Natural killer cell (primary cell): ENCODE measurements at regions not wholly inside any gene's neighbourhood (a gene's known extent, or its start where the extent isn't known, plus 50 kb on each side); places are given as distances from the start of the nearest gene placed in this dataset.

ENCODE experiments used
- ATAC-seq, 3 donors: fragments of 150-1000 bp in 2 of 3; fragments of 200-7000 bp in 1 of 3; cut with Tn5 transposase; 1 replicate in 1 of 3; 2 replicates in 2 of 3; pipeline ENCODE4 v1.10.0; 2021; ENCODE audit warnings: mild to moderate bottlenecking in 2 of 3, moderate library complexity in 2 of 3
- DNase-seq, 2 donors: peaks; one replicate each; pipeline versions ENCODE4 v3.0.0 to v3.0.0-alpha.2; 2013 to 2021; ENCODE audit warnings: mixed read lengths in 1 of 2
- H3K27ac ChIP-seq: one replicate; pipeline ENCODE4 v1.5.1; 2013; ENCODE audit warnings: mild to moderate bottlenecking, low read length
- H3K27me3 ChIP-seq: one replicate; pipeline ENCODE4 v1.6.1; 2013; ENCODE audit warnings: low read length; ENCODE audit not compliant: control insufficient read depth, insufficient read depth
- H3K36me3 ChIP-seq: one replicate; pipeline ENCODE4 v1.6.1; 2013; ENCODE audit warnings: low read length; ENCODE audit not compliant: control insufficient read depth, insufficient read depth
- H3K4me1 ChIP-seq: one replicate; pipeline ENCODE4 v1.6.1; 2013; ENCODE audit warnings: low read length; ENCODE audit not compliant: control insufficient read depth, insufficient read depth
- H3K4me3 ChIP-seq: one replicate; pipeline ENCODE4 v1.5.1; 2013; ENCODE audit warnings: low read length
- H3K9me3 ChIP-seq: one replicate; pipeline ENCODE4 v1.6.1; 2013; ENCODE audit warnings: low read length; ENCODE audit not compliant: control insufficient read depth, insufficient read depth
- H3K27ac Mint-ChIP-seq, 2 donors: one replicate each; pipeline ENCODE4 v1.8.0; 2022; ENCODE audit warnings: mild to moderate bottlenecking in 2 of 2, mixed read lengths in 2 of 2, moderate library complexity in 1 of 2
- H3K27me3 Mint-ChIP-seq, 2 donors: one replicate each; pipeline ENCODE4 v1.8.0; 2022; ENCODE audit warnings: low read depth in 2 of 2, mixed read lengths in 2 of 2
- H3K36me3 Mint-ChIP-seq: one replicate; pipeline ENCODE4 v1.8.0; 2022; ENCODE audit warnings: mixed read lengths
- H3K4me1 Mint-ChIP-seq, 2 donors: one replicate each; pipeline ENCODE4 v1.8.0; 2022; ENCODE audit warnings: mixed read lengths in 2 of 2
- H3K4me3 Mint-ChIP-seq: one replicate; pipeline ENCODE4 v1.8.0; 2022; ENCODE audit warnings: mild to moderate bottlenecking, moderate library complexity, mixed read lengths
- H3K9me3 Mint-ChIP-seq, 2 donors: one replicate each; pipeline ENCODE4 v1.8.0; 2022; ENCODE audit warnings: mixed read lengths in 2 of 2
- WGBS: methylation state at CpG from one replicate; pipeline ENCODE4 v1.1.7; 2013; ENCODE audit warnings: missing lambda C conversion rate; ENCODE audit not compliant: insufficient coverage; 5-methylcytosine and 5-hydroxymethylcytosine counted together
- intact Hi-C: fragments of 100-400 bp; cut with micrococcal nuclease; formaldehyde crosslinking; loops from one replicate; pipeline ENCODE4 v1.14.2; 2022
- TF ChIP-seq, protein P1 (sequence below): fragments of 200-600 bp; IDR thresholded peaks from one replicate; pipeline ENCODE4 v1.8.0; 2022; ENCODE audit warnings: antibody characterized with exemption

- intact Hi-C loops, result no loop called here
- peaks cover 6% of the 10 kb centered on the region for H3K4me1 ChIP-seq
- H3K9me3 Mint-ChIP-seq, result peaks cover 0 to 5% of the 10 kb centered on the region in 2 donors
- H3K36me3 Mint-ChIP-seq, result no peaks in the 10 kb centered on the region
- no peak overlapping the region for H3K4me3 Mint-ChIP-seq
- TF ChIP-seq, protein P1, sequence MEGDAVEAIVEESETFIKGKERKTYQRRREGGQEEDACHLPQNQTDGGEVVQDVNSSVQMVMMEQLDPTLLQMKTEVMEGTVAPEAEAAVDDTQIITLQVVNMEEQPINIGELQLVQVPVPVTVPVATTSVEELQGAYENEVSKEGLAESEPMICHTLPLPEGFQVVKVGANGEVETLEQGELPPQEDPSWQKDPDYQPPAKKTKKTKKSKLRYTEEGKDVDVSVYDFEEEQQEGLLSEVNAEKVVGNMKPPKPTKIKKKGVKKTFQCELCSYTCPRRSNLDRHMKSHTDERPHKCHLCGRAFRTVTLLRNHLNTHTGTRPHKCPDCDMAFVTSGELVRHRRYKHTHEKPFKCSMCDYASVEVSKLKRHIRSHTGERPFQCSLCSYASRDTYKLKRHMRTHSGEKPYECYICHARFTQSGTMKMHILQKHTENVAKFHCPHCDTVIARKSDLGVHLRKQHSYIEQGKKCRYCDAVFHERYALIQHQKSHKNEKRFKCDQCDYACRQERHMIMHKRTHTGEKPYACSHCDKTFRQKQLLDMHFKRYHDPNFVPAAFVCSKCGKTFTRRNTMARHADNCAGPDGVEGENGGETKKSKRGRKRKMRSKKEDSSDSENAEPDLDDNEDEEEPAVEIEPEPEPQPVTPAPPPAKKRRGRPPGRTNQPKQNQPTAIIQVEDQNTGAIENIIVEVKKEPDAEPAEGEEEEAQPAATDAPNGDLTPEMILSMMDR, result no peak
- H3K27me3 ChIP-seq, result peaks cover 2% of the 10 kb centered on the region
- H3K9me3 ChIP-seq, result peaks cover 5% of the 10 kb centered on the region
- H3K4me1 Mint-ChIP-seq, result peaks cover 0 to 19% of the 10 kb centered on the region in 2 donors
- H3K27me3 Mint-ChIP-seq, result peaks cover 0 to 4% of the 10 kb centered on the region in 2 donors
- no peak overlapping the region for H3K27ac Mint-ChIP-seq
- DNase-seq (no peak), ATAC-seq (no peak)
- WGBS, result 90% methylated on average over 14 of the region's 14 CpGs
- no peak overlapping the region for H3K4me3 ChIP-seq
- no peak overlapping the region for H3K27ac ChIP-seq
- no peaks in the 10 kb centered on the region for H3K36me3 ChIP-seq
These were observed 155.2 kb upstream of the AVPR1A start for GRCh38 chr12:63305901-63306875.

GRCh38 chr12:63304887-63305316 lies 153.9 kb upstream of the AVPR1A start:
- no peak for DNase-seq
- Histone ChIP-seq H3K4me3 (no peak overlapping the region), H3K9me3 (peaks cover 1% of the 10 kb centered on the region), H3K27me3 (peaks cover 2% of the 10 kb centered on the region), H3K36me3 (no peaks in the 10 kb centered on the region), H3K27ac (no peak overlapping the region), H3K4me1 (peaks cover 6% of the 10 kb centered on the region)
- H3K4me3 Mint-ChIP-seq, result no peak overlapping the region
- peaks cover 0 to 2% of the 10 kb centered on the region in 2 donors for H3K9me3 Mint-ChIP-seq
- TF ChIP-seq, protein P1, result no peak
- 80% methylated on average over 5 of the region's 5 CpGs for WGBS
- H3K4me1 Mint-ChIP-seq, result peaks cover 0 to 19% of the 10 kb centered on the region in 2 donors
- H3K36me3 Mint-ChIP-seq, result no peaks in the 10 kb centered on the region
- peaks cover 0 to 6% of the 10 kb centered on the region in 2 donors for H3K27me3 Mint-ChIP-seq
- intact Hi-C loops, result no loop called here
- no peak overlapping the region for H3K27ac Mint-ChIP-seq
- no peak for ATAC-seq

GRCh38 chr12:63302941-63303536 lies 152.0 kb upstream of the AVPR1A start:
- no peak overlapping the region for H3K4me3 Mint-ChIP-seq
- no peak overlapping the region for H3K27ac ChIP-seq
- no peaks in the 10 kb centered on the region for H3K9me3 ChIP-seq
- H3K4me3 ChIP-seq, result no peak overlapping the region
- no peak for ATAC-seq
- TF ChIP-seq, protein P1, result no peak
- no peak overlapping the region for H3K27ac Mint-ChIP-seq
- intact Hi-C loops, result no loop called here
- WGBS, result 71% methylated on average over 2 of the region's 2 CpGs
- no peaks in the 10 kb centered on the region for H3K36me3 ChIP-seq
- no peaks in the 10 kb centered on the region for H3K36me3 Mint-ChIP-seq
- H3K4me1 ChIP-seq, result peaks cover 6% of the 10 kb centered on the region
- H3K27me3 Mint-ChIP-seq, result peaks cover 0 to 6% of the 10 kb centered on the region in 2 donors
- no peak for DNase-seq
- peaks cover 0 to 2% of the 10 kb centered on the region in 2 donors for H3K9me3 Mint-ChIP-seq
- H3K4me1 Mint-ChIP-seq, result peaks cover 0 to 19% of the 10 kb centered on the region in 2 donors
- H3K27me3 ChIP-seq, result peaks cover 3% of the 10 kb centered on the region
